GM18868 (cell line): ENCODE measurements at regions not wholly inside any gene's neighbourhood (a gene's known extent, or its start where the extent isn't known, plus 50 kb on each side); places are given as distances from the start of the nearest gene placed in this dataset.

ENCODE experiments used
- ATAC-seq: cut with Tn5 transposase; IDR thresholded peaks from one replicate; pipeline ENCODE4 v1.9.1; 2021; ENCODE audit warnings: mild to moderate bottlenecking, moderate library complexity; ENCODE audit not compliant: unreplicated experiment

DNA sequence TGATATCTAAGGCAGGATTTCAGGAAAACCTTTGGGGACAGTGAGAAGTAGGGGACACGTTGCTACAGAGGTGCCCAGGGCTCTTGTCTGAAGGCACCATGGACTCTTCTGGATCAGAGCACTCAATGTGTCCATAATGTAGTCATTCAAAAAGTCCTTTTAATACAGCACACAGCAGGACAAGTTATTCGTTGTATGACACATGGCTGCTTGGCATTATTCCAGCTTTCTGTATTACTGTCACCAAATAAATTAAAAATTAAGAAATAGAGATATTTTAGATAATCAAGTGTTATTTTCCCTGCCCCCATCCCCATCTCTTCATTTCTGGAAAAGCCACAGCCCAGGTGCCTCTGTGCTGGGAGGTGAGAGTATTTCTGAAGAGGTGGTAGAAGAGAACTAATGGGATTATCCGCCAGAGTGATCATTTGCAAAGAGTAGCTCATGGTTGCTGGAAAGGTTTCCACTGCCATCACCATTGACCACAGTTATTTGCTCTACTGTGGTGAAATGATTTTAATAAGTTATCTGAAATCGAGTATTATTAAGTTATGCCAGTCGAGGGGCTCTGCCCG is 83.0 kb downstream of the CXCL12 start:
- no peak for ATAC-seq

DNA sequence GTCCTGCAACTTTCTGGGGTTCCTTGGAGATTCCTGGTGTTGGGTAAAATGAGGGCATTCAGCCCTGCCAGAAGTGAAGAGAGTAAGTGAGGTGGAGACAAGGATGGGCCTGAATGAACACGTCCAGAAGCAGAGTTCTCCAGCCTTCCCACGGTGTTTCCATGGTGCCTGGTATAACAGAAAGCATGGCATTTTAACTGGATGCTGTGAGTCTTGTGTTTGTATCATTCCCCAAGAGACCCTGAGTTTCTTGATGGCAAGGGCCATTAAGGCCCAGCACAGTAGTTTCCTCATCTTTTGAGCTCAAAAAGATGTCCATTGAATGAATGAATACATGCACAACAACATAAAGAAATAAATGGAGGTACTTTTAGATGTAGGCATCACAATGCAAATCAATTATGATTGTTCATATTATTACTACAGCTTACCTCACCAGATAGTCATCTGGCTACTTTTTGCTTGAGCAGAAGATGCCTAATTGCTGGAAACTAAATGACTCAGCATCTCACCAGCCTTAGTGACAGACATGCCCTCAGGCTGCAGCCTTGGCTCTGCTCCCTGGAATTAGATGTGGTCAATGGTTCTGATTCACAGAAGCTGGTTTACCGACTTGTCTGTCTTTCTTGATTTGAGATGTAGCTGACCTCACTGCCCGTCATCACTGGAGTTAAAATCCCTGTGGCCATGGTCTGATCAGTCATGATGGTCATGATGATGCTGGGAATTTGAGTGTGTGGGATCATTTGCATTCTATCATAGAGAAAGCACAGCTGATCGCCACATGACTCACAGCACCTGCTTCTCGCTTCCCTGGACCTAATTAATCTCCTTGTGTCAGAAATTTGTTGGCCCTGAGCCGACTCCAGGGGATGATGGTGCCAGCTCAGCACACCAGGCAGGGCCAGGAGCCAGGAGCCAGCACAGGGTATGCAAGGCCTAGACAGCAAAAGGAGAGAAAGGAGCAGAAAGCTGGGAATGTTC is 83.9 kb downstream of the CXCL12 start:
- ATAC-seq = peak; percentile 97

DNA sequence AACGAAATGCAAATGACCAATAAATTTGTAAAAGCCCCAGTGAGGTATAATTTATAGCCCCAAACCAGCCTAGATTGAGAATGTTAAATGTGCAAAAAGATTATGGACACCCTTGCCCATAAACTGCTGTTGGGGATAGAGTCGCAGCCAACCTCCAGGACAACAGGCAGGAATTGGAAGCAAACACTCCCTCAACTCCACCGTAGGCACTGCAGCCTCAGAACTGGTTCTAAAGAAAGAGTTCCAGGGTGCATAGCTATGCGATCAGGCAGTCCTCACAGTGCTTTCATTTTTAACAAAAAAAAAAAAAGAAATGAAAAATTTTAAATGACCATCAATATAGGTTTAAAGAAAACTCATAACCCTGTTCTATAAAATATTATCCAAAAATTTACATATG is 86.2 kb downstream of the CXCL12 start:
- no peak for ATAC-seq

DNA sequence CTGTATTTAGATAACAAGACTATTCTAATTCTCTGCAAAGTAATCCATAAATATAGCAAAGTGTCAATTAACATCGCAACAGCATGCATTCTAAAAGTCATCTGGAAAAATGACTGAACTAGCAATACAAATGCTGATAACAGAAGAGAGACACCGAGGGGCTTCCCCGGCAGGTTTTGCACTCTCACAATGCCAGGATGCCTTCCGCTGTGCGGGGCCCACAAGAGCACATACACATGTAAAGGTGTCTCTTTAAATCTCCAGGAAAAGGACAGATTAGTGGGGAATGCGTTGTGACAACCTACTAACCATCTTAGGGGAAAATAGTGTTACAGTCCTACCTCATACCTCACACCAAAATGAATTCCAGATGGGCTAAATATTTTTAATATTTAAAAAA is 86.9 kb downstream of the CXCL12 start:
- no peak for ATAC-seq

DNA sequence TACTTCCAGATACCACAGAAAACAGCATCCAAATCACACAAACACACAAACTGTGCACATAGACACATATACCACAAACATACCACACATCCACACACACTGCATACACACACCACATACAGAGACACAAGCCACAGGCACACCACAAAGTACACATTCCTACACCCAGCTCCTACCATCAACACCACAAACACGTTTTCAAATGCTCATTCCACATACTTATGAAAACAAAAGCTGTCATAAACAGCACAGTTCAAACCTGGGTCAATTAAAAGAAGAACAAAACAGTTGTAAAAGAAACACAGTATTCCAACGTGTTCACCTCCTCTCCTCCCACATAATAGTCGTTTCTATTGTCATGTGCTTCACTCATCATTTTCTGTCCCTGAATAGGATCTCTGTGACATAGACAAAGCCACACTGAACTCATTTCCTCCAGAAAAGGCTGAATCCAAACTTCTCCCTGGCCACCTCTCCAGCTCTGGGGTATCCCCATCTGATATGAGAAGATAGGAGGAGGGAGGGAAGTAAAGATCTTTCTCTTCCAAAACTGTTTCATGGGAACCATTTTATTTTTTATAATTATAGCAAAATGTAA is 89.2 kb downstream of the CXCL12 start:
- ATAC-seq = no peak

DNA sequence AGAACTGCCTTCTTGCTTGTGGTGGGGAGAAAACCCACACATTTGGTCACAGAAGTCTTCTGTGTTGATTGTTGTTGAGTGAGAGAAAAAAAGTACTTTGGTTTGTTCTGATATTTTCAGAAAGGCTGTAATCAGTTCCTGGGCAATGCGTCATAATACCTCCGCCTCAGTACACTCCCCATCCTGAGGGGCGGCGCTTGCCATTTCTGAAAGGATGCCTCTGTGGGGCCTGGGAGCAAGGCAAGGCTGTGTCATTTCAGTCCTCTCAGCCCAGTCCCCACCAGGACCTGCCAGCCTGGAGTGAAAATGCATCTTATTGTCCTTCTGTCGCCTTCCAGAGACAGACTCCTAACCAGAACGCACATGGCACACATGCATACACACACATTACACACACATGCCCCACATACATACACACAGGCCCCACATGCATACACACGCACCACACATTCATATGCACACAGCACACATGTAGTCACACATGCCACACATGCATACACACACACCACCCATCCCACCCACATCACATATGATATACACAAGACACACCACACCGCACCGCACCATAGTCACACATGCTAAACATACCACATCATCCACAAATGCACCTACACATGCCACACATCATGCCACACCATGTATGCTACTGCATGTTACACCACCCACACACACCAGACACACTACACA is 90.0 kb downstream of the CXCL12 start:
- no peak for ATAC-seq

DNA sequence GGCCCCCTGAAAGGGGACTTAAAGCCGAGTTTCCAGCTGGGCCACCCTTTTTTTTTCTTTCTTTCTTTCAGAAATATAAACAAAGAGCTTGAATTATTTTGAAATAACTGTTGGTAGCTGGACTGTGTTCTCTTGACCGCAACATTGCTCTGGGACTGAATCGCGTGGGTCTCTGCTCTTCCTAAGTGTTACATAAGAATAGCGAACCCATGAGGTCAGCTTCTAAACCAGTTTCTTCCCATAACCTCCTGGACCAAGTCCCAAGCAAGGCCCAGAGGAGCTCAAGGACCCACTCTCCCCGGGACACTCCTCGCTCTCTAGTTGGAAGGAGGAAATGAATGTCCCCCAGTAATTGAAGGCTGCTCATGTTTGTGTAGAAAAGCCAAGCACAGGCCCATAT is 91.1 kb downstream of the CXCL12 start:
- no peak for ATAC-seq

DNA sequence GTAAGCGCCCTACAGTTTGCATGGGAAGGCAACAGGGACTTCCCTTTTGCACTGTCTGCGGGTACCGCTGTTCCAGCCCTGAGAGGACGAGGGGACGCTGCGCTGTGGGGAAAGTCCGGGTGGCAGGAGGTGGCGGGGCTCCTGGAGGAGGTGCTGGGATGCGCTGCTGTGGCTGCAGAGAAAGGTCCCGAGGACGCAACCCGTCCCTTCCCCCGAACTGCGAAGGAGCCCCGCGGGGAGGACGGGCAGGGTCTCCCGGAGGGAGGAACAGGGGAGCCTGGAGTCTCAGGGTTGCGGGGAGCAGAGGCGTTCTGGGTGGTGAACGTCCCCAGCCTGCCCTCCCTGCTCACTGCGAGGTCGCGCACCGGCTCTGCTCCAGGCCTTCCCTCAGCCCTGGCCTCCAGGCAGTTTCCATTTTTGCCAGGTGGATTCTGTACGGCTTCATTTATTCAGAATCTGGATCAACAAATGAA is 91.6 kb downstream of the CXCL12 start:
- ATAC-seq = peak; percentile 69

DNA sequence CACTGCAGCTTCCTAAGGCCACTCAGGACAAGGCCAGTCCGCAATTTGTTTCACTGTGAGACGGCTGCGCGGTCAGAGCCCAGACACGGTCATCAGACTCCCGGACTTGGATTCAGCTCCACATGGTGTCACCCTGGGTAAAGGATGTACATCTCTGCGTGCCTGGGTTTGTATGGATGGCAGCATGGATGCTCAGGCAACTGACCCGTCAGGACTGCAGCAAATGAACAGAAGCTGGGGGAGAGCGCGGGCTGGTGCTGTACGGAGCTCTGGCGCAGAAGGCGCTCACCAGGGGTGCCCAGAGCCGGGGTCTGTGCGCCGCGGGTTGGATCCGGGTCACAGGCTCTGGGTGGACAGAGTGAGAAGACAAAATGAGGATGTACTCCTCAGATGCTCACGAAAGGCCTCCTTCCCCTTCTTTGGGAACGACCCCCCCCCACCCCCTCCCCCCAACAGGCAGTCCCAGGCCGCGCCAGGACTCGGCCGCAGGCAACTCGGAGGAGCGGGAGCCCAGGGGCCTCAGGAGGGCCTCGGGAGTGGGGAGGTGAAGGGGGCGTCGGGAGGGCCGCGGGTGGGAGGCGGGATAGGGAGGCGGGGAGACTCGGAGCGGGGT is 92.4 kb downstream of the CXCL12 start:
- ATAC-seq = no peak

DNA sequence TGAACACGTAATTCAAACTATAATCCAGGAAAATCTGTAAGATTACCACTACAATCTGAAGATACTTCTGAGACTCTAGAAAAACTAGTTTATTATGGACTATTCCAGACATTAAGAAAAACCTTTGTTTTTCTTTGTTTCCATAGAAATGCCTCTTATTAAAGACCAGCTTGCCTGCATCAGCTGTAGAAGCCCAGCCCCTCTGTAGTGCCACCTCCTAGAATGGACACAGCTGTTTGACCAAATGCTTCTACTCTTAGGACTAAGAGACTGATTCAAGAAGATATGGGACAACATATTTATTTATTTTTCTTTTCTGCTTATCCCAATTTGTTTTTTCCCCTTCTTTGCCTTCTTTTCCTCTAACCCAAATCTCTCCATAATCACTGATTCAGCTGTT is 93.8 kb downstream of the CXCL12 start:
- no peak for ATAC-seq

DNA sequence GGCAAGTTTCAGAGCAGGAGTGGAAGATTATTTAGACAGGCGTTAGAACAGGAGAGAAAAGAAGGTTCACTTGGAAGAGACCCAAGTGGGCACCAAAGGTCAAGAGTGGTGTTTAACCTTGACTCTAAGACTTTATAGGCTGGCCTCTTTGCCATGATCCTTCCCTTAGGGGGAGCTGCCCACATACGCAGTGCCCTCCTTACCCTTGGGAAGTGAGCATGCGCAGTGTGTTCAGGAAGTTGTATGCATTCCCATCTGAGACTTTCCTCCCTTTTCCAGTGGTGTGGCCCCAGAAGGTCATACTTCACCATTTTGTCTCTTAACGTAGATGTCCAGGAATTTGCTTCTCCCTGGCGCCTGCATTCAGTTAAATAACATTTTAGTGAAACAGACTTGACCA is 95.8 kb downstream of the CXCL12 start:
- ATAC-seq = no peak

DNA sequence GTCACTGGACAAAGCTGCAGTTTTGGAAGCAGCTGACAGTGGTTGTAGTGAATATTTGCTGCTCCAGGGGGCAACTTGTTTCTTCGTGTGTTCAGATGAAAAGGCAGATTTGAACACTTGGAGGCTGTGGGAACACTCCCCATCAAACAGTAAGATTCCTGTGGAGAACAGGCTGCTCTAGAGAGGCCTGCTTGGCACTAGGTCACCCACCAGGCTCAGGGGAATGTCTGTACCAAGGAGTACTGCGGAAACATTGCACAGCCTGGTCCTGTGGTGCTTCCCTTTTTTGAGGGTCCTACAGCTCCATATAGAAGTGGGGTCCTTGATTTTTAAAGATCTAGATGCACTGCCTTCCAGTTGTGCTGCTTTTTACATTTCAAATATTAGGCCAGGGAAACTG is 97.5 kb downstream of the CXCL12 start:
- ATAC-seq = no peak

DNA sequence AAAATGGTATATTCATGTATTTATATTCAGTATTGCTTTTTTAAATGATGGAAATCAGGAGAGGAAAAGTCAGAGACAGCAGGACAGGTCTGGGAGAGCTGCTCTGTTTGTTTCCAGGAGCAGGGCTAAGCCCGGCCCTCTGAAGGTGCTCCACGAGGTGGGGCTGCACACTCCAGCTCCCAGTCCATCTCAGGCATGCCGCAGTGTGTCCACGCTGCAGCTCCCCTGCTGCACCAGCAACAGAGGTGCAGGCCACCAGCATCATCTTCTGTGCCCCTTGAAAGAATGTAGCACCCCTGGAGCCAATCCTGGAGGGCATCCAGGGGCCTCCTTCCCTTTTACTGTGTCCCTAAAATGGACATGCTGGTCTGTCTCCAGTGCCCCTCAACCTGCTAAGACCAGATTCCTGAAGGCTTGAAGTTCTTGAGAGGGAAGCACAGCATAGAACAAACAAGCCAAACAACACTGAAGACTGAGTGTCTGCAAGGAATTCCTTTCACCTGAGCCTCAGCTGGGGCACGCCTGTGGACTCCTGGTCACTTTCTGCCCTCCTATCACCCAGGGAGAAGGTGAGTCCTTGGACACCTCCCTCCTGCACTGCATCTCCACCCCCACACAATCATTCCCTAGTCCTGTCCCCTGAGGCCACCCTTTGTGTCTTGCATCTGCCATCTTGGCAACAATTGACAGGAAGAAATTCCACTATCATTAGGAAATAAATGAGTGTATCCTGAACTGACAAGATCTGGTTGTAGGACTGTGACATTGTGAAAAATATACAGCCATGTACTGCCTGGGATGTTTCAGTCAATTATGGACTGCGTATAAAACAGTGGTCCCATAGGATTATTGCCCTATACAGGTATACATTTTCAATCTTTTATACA is 100.5 kb downstream of the CXCL12 start:
- no peak for ATAC-seq

DNA sequence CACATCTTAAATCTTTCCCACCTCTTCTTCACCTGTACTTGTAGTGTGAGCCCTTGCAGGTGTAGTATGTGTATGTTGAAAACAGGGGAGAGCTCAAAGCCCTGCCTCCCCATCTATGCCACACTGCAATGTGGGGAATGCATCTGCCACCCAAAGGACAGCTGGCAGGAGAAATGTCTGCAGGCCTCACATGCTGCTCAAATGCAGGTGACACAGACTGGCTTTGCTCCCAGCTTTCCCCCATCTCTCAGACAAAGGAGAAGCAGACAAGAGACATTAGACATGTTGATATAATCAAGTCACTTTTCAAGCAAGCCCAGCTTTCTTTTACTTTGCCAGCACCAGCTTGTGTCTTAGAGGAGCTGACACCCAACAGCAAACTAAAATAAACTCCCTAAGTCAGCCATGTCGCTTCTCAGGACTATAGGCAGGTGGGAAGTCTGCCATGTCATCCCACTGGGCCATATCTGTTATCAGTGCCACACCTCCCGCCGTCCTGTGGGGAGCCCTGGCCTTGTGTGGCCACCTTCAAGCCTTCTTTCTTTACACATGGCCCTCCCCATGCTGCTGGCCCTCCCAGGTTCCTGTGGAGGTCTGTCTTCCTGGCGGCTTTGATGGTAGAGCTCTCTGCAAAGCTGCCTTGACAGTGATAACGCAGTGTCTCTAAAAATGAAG is 102.1 kb downstream of the CXCL12 start:
- ATAC-seq = no peak

DNA sequence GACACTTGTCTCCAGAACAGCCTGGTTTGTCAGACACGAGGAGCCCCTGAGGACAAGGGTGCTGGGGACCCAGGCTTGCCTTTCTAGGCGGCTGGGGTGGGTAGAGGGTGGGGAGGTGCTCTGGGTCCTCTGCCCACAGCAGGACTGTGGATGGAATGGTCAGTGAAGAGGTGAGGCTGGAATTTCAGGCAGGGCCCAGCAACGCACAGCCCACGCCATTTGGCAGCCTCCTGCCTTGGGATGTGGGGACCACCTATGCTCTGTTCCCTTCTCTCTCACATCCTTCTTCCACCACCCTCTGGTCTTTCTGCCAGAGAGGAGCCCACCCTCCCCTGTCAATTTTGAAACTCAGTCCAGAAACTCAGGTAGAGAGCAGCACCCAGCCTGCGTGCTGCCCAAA is 103.2 kb downstream of the CXCL12 start:
- no peak for ATAC-seq

DNA sequence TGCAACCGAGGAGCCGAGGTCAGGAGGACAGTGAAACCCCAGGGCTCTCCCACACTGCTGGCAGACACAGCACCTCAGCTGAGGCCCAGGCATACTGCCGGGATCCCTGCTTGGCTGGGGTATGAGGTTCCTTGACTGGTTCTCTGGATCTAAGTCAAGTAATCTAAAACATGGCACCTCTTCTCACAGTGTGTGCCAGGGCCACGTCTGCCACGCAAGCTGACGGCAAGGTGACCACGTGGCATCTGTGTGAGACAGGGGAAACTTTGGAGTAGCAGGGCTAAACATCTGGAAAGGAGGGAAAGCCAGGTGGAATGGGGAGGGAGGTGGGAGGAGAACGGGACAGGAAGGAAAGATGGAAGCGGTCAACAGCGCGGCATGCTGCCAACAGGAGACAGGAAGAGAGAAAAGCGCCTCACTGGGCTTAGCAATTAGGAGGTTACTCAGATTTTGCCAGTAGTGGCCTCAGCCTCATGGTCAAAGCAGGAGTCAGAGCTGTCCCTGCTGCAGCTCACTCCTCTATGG is 103.7 kb downstream of the CXCL12 start:
- no peak for ATAC-seq

DNA sequence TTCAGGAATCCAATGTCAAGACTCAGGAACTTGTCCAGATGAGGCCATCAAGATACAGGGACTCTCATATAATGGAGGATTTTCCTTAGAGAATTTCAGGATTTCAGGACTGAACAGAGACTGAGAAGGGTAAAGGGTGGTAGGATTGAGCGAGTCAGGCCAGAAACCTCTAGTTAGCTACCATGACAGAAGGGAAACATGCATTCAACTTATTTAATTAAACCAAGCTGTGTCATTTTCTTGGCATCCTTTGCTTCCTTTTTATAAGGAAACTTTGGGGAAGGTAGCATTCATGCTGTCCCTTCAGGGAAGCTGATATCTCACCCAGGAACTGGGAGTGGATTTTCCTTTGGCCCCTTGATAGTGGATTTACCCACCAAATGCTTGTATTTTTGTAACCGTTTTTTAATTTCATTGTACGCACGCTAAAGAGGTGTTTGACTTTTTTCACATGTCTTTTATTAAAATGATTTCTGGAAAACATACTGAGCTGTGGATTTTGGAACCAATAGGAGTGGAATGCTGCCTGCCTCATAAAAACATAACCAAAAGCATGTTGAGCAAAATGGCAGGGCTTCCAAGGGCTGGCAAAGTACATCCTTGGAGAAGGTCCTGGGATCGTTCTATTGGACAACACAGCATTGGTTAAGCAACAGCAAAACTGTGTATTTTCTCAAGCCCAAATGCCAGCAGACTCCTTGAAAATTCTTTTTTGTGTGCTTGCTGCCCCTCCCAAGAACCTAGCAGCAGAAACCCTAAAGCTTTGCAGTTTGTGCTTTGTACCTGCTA is 104.5 kb downstream of the CXCL12 start:
- ATAC-seq = no peak

DNA sequence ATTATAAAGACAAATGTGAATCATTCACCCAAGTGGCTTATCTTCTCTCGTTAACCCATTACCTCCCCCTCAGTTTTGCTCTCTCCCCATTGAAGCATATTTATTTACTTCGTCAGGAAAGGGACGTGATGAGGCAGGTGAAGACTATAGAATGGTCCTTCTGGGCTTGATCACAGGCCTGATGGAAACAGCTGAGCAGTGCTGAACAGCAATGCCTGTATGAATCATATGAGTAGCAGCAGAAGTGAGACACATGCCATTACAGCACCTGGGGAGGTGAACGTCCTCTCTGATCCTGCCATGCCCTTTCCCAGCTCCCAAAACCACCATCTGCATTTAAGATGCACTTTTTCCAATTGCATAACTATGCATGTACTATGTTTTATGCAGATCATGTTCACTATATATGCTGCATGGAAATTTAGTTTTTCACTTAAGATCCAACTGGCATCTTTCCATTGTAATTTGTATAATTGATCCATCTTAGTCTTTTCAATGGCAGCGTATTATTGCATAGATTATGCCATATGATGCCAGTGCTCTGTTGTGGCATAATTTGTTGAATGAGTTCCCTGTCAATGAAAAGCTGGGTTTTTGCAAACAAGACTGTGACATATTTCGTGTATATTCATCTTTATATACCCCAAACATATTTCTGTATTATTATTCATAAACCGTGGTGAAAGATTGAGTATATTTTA is 105.3 kb downstream of the CXCL12 start:
- ATAC-seq = no peak
